ENCODE measurements at regions not wholly inside any gene's neighbourhood (a gene's known extent, or its start where the extent isn't known, plus 50 kb on each side); places are given as distances from the start of the nearest gene placed in this dataset.

DNA sequence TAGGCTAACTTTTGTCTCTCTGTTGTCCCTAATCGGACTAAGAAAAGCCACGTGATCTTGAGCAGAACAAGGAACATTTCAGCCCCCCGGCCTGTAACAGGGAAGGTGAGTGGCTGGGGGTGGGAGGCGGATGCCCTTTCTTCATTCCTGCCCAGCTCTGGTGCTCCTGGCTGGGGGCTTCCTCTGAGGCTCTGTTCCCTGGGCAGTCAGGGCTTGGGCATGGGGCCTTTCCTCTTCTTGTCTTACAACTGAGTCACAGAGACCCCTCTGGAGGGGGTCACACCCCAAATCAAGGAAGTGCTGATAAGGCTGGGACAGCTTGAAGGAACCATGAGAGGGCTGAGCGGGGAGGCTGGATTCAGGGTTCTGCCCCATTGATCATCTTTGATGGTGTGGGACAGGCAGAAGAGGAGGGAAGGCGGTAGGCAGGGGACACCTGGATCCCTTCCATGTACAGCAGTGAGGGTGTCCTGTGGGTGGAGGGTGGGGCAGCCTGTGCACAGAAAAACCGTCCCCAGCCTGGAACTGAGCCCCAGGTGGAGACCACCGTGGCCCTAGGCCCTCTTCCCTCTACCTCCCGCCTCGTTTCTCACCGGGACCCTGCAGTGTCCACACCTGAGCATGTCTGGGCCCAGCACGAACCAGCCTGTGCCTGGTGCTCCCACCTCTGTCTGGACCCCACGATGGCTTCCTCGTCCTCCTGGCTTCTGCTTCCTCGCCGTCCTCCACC lies 257.7 kb upstream of the IRX1 start:
- TF ChIP-seq, protein P1, sequence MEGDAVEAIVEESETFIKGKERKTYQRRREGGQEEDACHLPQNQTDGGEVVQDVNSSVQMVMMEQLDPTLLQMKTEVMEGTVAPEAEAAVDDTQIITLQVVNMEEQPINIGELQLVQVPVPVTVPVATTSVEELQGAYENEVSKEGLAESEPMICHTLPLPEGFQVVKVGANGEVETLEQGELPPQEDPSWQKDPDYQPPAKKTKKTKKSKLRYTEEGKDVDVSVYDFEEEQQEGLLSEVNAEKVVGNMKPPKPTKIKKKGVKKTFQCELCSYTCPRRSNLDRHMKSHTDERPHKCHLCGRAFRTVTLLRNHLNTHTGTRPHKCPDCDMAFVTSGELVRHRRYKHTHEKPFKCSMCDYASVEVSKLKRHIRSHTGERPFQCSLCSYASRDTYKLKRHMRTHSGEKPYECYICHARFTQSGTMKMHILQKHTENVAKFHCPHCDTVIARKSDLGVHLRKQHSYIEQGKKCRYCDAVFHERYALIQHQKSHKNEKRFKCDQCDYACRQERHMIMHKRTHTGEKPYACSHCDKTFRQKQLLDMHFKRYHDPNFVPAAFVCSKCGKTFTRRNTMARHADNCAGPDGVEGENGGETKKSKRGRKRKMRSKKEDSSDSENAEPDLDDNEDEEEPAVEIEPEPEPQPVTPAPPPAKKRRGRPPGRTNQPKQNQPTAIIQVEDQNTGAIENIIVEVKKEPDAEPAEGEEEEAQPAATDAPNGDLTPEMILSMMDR (conservative IDR thresholded peaks at IDR 0.05) = no peak
- TF ChIP-seq EZH2 (IDR thresholded peaks at IDR 0.05; ENCODE audit: low read depth) = no peak
